Transverse colon (tissue), 4 donors: ENCODE measurements at regions not wholly inside any gene's neighbourhood (a gene's known extent, or its start where the extent isn't known, plus 50 kb on each side); places are given as distances from the start of the nearest gene placed in this dataset.
"Not testable (repeated sequence)": the region's sequence is repeated elsewhere in the genome, so short reads cannot be mapped to it uniquely, and the experiment has no call there.

ENCODE experiments used
- DNase-seq: peaks from one replicate; pipeline ENCODE4 v3.0.0-alpha.2; 2019
- H3K27ac ChIP-seq, 4 donors: fragments of 200-600 bp; sonication (generic); 2 replicates each; pipeline ENCODE4 v1.5.1; 2016 to 2018; ENCODE audit warnings: inconsistent platforms in 4 of 4
- H3K27me3 ChIP-seq: fragments of 200-600 bp; sonication (generic); 2 replicates; pipeline ENCODE4 v1.5.1; 2017; ENCODE audit warnings: inconsistent platforms
- H3K36me3 ChIP-seq, 4 donors: fragments of 200-600 bp; sonication (generic); 2 replicates each; pipeline ENCODE4 v1.5.1; 2017 to 2019; ENCODE audit warnings: inconsistent platforms in 4 of 4
- H3K4me1 ChIP-seq, 4 donors: fragments of 200-600 bp; sonication (generic); 2 replicates each; pipeline ENCODE4 v1.5.1; 2017 to 2020; ENCODE audit warnings: inconsistent platforms in 4 of 4
- H3K4me3 ChIP-seq, 4 donors: fragments of 200-600 bp; sonication (generic); 1 replicate in 1 of 4; 2 replicates in 3 of 4; pipeline versions ENCODE4 v1.5.1 to v1.6.1; 2017 to 2019; ENCODE audit warnings: inconsistent platforms in 4 of 4
- H3K9me3 ChIP-seq, 2 donors: fragments of 200-600 bp; sonication (generic); 2 replicates each; pipeline ENCODE4 v1.5.1; 2017 to 2019; ENCODE audit warnings: inconsistent platforms in 2 of 2
- EP300 ChIP-seq: sonication (generic); formaldehyde crosslinking; IDR thresholded peaks from one replicate; pipeline ENCODE4 v1.6.1; 2017; ENCODE audit warnings: antibody characterized with exemption, low read depth
- POLR2A ChIP-seq: fragments of 450-650 bp; IDR thresholded peaks from one replicate; pipeline ENCODE4 v1.6.1; 2016; ENCODE audit warnings: antibody characterized with exemption, mild to moderate bottlenecking, moderate library complexity
- POLR2AphosphoS5 ChIP-seq, 3 donors: sonication (generic); formaldehyde crosslinking; IDR thresholded peaks; one replicate each; pipeline ENCODE4 v1.6.1; 2016; ENCODE audit warnings: antibody characterized with exemption in 3 of 3
- WGBS, 2 donors: methylation state at CpG; one replicate each; pipeline ENCODE4 v1.1.5; 2018; ENCODE audit warnings: low coverage in 1 of 2; 5-methylcytosine and 5-hydroxymethylcytosine counted together
- in situ Hi-C, 4 donors: fragments of 200-750 bp; cut with MboI; loops; one replicate each; pipeline versions ENCODE4 v1.15.0 to v1.15.1; 2017; ENCODE audit warnings: low sequenced_read_pairs in 3 of 4, low pct_ligation_motif_present in 1 of 4, low pct_unique_long_range_greater_than_20kb in 1 of 4
- intact Hi-C: fragments of 100-400 bp; cut with DNase I; formaldehyde crosslinking; loops from one replicate; pipeline ENCODE4 v1.15.1; 2023; ENCODE audit warnings: low total_unique reads
- TF ChIP-seq, protein P1 (sequence below), 5 experiments: fragments of 200-600 bp in 3 of 5; fragments of 450-650 bp in 2 of 5; sonication (generic) in 3 of 5; IDR thresholded peaks; 1 replicate in 2 of 5; 2 replicates in 3 of 5; pipeline ENCODE4 v1.5.1; 2016 to 2017; ENCODE audit warnings: antibody characterized with exemption in 5 of 5, inconsistent platforms in 3 of 5, mild to moderate bottlenecking in 2 of 5, moderate library complexity in 1 of 5

GRCh38 chr2:125254010-125254409 lies 1228.9 kb downstream of the CNTNAP5 start:
- no peaks in the 10 kb centered on the region for H3K4me1 ChIP-seq
- H3K9me3 ChIP-seq = no peaks in the 10 kb centered on the region
- DNase-seq = no peak
- intact Hi-C loops = no loop called here
- no peaks in the 10 kb centered on the region for H3K27me3 ChIP-seq
- H3K36me3 ChIP-seq = no peaks in the 10 kb centered on the region
- 85 to 94% methylated on average over 2 to 6 of the region's 6 CpGs for WGBS, 2 donors
- no peak overlapping the region for H3K4me3 ChIP-seq
- H3K27ac ChIP-seq = no peak overlapping the region
- in situ Hi-C loops = no loop called here
- TF ChIP-seq, protein P1, sequence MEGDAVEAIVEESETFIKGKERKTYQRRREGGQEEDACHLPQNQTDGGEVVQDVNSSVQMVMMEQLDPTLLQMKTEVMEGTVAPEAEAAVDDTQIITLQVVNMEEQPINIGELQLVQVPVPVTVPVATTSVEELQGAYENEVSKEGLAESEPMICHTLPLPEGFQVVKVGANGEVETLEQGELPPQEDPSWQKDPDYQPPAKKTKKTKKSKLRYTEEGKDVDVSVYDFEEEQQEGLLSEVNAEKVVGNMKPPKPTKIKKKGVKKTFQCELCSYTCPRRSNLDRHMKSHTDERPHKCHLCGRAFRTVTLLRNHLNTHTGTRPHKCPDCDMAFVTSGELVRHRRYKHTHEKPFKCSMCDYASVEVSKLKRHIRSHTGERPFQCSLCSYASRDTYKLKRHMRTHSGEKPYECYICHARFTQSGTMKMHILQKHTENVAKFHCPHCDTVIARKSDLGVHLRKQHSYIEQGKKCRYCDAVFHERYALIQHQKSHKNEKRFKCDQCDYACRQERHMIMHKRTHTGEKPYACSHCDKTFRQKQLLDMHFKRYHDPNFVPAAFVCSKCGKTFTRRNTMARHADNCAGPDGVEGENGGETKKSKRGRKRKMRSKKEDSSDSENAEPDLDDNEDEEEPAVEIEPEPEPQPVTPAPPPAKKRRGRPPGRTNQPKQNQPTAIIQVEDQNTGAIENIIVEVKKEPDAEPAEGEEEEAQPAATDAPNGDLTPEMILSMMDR (IDR thresholded peaks at IDR 0.05) = no peak
- TF ChIP-seq EP300 = no peak
- no peak for TF ChIP-seq POLR2A
- no peak for TF ChIP-seq POLR2AphosphoS5 (IDR thresholded peaks at IDR 0.05)

DNA sequence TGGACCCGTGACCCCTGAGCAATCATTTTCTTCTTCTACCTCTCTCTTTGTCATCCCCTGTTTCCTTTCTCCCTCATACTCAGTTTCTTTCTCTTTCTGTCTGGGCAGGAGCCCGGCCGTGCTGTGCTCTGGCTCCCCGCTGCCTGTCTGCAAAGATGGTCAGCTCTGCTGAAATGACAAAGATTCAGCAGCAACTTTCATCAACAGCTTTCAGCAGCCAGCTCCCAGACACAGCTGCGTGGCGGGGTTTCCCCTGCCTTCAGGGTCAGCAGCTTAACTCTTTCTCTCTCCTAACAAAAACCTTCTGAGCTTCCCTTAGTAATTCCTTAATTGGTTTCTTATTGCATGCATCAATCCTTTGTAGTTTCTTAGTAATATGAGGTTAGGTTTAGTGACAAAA lies 1234.4 kb downstream of the CNTNAP5 start:
- Histone ChIP-seq H3K9me3 (no peaks in the 10 kb centered on the region), H3K27ac (no peak overlapping the region), H3K4me3 (no peak overlapping the region), H3K36me3 (no peaks in the 10 kb centered on the region), H3K4me1 (no peaks in the 10 kb centered on the region), H3K27me3 (no peaks in the 10 kb centered on the region)
- WGBS, 2 donors = 39 to 68% methylated on average over 6 of the region's 6 CpGs
- no peak for TF ChIP-seq POLR2AphosphoS5 (IDR thresholded peaks at IDR 0.05)
- no peak for TF ChIP-seq POLR2A
- no peak for TF ChIP-seq EP300
- TF ChIP-seq, protein P1 (IDR thresholded peaks at IDR 0.05) = no peak
- intact Hi-C loops = no loop called here
- in situ Hi-C loops = no loop called here
- no peak for DNase-seq

- H3K36me3 ChIP-seq, H3K4me1 ChIP-seq, H3K27me3 ChIP-seq, DNase-seq, intact Hi-C loops, H3K4me3 ChIP-seq, in situ Hi-C loops, H3K9me3 ChIP-seq, H3K27ac ChIP-seq: not testable (repeated sequence)
These were observed 1235.4 kb downstream of the CNTNAP5 start for GRCh38 chr2:125260366-125260930.

GRCh38 chr2:125264453-125264852 lies 1239.4 kb downstream of the CNTNAP5 start:
- H3K36me3 ChIP-seq = no peaks in the 10 kb centered on the region
- no peaks in the 10 kb centered on the region for H3K9me3 ChIP-seq
- WGBS, 2 donors = 96 to 100% methylated on average over 1 of the region's 1 CpG
- no peak for DNase-seq
- intact Hi-C loops = no loop called here
- no peaks in the 10 kb centered on the region for H3K4me1 ChIP-seq
- TF ChIP-seq, protein P1 (IDR thresholded peaks at IDR 0.05) = no peak
- TF ChIP-seq POLR2AphosphoS5 (IDR thresholded peaks at IDR 0.05) = no peak
- TF ChIP-seq EP300 = no peak
- no peak for TF ChIP-seq POLR2A
- no peak overlapping the region for H3K27ac ChIP-seq
- no peaks in the 10 kb centered on the region for H3K27me3 ChIP-seq
- no peak overlapping the region for H3K4me3 ChIP-seq
- in situ Hi-C loops = no loop called here

- in situ Hi-C loops = no loop called here
These were observed 1242.6 kb downstream of the CNTNAP5 start for GRCh38 chr2:125267683-125268082.

More at GRCh38 chr2:125267683-125268082, 1242.6 kb downstream of the CNTNAP5 start:
- Histone ChIP-seq H3K4me1 (no peaks in the 10 kb centered on the region), H3K4me3 (no peak overlapping the region), H3K27me3 (no peaks in the 10 kb centered on the region), H3K36me3 (no peaks in the 10 kb centered on the region), H3K9me3 (no peaks in the 10 kb centered on the region), H3K27ac (no peak overlapping the region)
- TF ChIP-seq POLR2AphosphoS5 (IDR thresholded peaks at IDR 0.05) = no peak
- TF ChIP-seq POLR2A = no peak
- TF ChIP-seq, protein P1 (IDR thresholded peaks at IDR 0.05) = no peak
- TF ChIP-seq EP300 = no peak
- DNase-seq = no peak
- intact Hi-C loops = no loop called here
- 80 to 88% methylated on average over 2 of the region's 2 CpGs for WGBS, 2 donors
